ENCODE measurements at regions not wholly inside any gene's neighbourhood (a gene's known extent, or its start where the extent isn't known, plus 50 kb on each side); places are given as distances from the start of the nearest gene placed in this dataset.

GRCh38 chr18:77996737-77997136, 747.1 kb downstream of the GALR1 start:
- no peak for DNase-seq

GRCh38 chr18:78001811-78002210, 752.2 kb downstream of the GALR1 start:
- no peak for DNase-seq

- DNase-seq, result no peak
Observed at GRCh38 chr18:78006006-78006773, 756.5 kb downstream of the GALR1 start.

- no peak for DNase-seq
Observed at GRCh38 chr18:78006774-78007260, 757.2 kb downstream of the GALR1 start.

- no peak for DNase-seq
Observed at GRCh38 chr18:78010363-78010762, 760.7 kb downstream of the GALR1 start.

- DNase-seq, result no peak
Observed at GRCh38 chr18:78017869-78018268, 768.2 kb downstream of the GALR1 start.

GRCh38 chr18:78021196-78021595, 771.5 kb downstream of the GALR1 start:
- DNase-seq, result no peak

- DNase-seq, result no peak
Observed at GRCh38 chr18:78031589-78031988, 781.9 kb downstream of the GALR1 start.

- DNase-seq, result no peak
Observed at GRCh38 chr18:78031991-78032390, 782.3 kb downstream of the GALR1 start.

- no peak for DNase-seq
Observed at GRCh38 chr18:78032574-78032973, 782.9 kb downstream of the GALR1 start.

GRCh38 chr18:78034755-78035154, 785.1 kb downstream of the GALR1 start:
- DNase-seq, result no peak

- DNase-seq, result no peak
Observed at GRCh38 chr18:78041218-78041617, 791.6 kb downstream of the GALR1 start.

- DNase-seq, result no peak
Observed at GRCh38 chr18:78046631-78047030, 797.0 kb downstream of the GALR1 start.

- DNase-seq, result no peak
Observed at GRCh38 chr18:78049281-78049680, 799.6 kb downstream of the GALR1 start.

GRCh38 chr18:78054801-78055200, 805.2 kb downstream of the GALR1 start:
- DNase-seq, result no peak

GRCh38 chr18:78056011-78056410, 806.4 kb downstream of the GALR1 start:
- no peak for DNase-seq

- no peak for DNase-seq
Observed at GRCh38 chr18:78069784-78070664, 820.4 kb downstream of the GALR1 start.

GRCh38 chr18:78071166-78071710, 821.6 kb downstream of the GALR1 start:
- DNase-seq, result no peak

- no peak for DNase-seq
Observed at GRCh38 chr18:78071776-78072175, 822.1 kb downstream of the GALR1 start.

- DNase-seq, result no peak
Observed at GRCh38 chr18:78072375-78072774, 822.7 kb downstream of the GALR1 start.

GRCh38 chr18:78073275-78073674, 823.6 kb downstream of the GALR1 start:
- DNase-seq, result no peak

- DNase-seq, result no peak
Observed at GRCh38 chr18:78074400-78075020, 824.9 kb downstream of the GALR1 start.

- DNase-seq, result no peak
Observed at GRCh38 chr18:78080081-78080480, 830.4 kb downstream of the GALR1 start.

Data from suppressor macrophage treated with lipopolysaccharide for 4 hours (primary cell).